ENCODE measurements at regions not wholly inside any gene's neighbourhood (a gene's known extent, or its start where the extent isn't known, plus 50 kb on each side); places are given as distances from the start of the nearest gene placed in this dataset.

GRCh38 chr3:184479426-184480126, 82.0 kb upstream of the EPHB3 start:
- Histone ChIP-seq H3K79me2 (no peaks in the 10 kb centered on the region), H3K27ac (no peak overlapping the region), H2AFZ (no peak overlapping the region), H3K4me2 (ENCODE audit: low read length) (no peak overlapping the region), H3K4me3 (ENCODE audit: low read depth, low read length) (no peak overlapping the region), H3K36me3 (ENCODE audit: control insufficient read depth, insufficient read depth, low read length) (no peaks in the 10 kb centered on the region), H3K9ac (no peak overlapping the region), H3K9me3 (ENCODE audit: control insufficient read depth, low read length) (no peaks in the 10 kb centered on the region), H3K27me3 (ENCODE audit: control insufficient read depth, insufficient read depth, low read length) (no peaks in the 10 kb centered on the region), H3K4me1 (no peaks in the 10 kb centered on the region)
- TF ChIP-seq CTCF (IDR thresholded peaks at IDR 0.05): no peak

GRCh38 chr3:184480831-184481230, 80.8 kb upstream of the EPHB3 start:
- Histone ChIP-seq H3K4me2 (ENCODE audit: low read length) (no peak overlapping the region), H2AFZ (no peak overlapping the region), H3K4me1 (no peaks in the 10 kb centered on the region), H3K9ac (no peak overlapping the region), H3K27ac (no peak overlapping the region), H3K79me2 (no peaks in the 10 kb centered on the region), H3K4me3 (ENCODE audit: low read depth, low read length) (no peak overlapping the region), H3K9me3 (ENCODE audit: control insufficient read depth, low read length) (no peaks in the 10 kb centered on the region), H3K27me3 (ENCODE audit: control insufficient read depth, insufficient read depth, low read length) (no peaks in the 10 kb centered on the region), H3K36me3 (ENCODE audit: control insufficient read depth, insufficient read depth, low read length) (no peaks in the 10 kb centered on the region)
- no peak for TF ChIP-seq CTCF (IDR thresholded peaks at IDR 0.05)

- Histone ChIP-seq H3K4me3 (ENCODE audit: low read depth, low read length) (no peak overlapping the region), H3K4me1 (no peaks in the 10 kb centered on the region), H3K27ac (no peak overlapping the region), H3K27me3 (ENCODE audit: control insufficient read depth, insufficient read depth, low read length) (no peaks in the 10 kb centered on the region), H3K9me3 (ENCODE audit: control insufficient read depth, low read length) (no peaks in the 10 kb centered on the region), H3K9ac (no peak overlapping the region), H2AFZ (no peak overlapping the region), H3K36me3 (ENCODE audit: control insufficient read depth, insufficient read depth, low read length) (no peaks in the 10 kb centered on the region), H3K79me2 (no peaks in the 10 kb centered on the region), H3K4me2 (ENCODE audit: low read length) (no peak overlapping the region)
- no peak for TF ChIP-seq CTCF (IDR thresholded peaks at IDR 0.05)
Measured at GRCh38 chr3:184481984-184482671, 79.5 kb upstream of the EPHB3 start.

GRCh38 chr3:184485241-184485640, 76.3 kb upstream of the EPHB3 start:
- Histone ChIP-seq H3K27me3 (ENCODE audit: control insufficient read depth, insufficient read depth, low read length) (no peaks in the 10 kb centered on the region), H3K4me3 (ENCODE audit: low read depth, low read length) (no peak overlapping the region), H3K4me2 (ENCODE audit: low read length) (no peak overlapping the region), H3K27ac (no peak overlapping the region), H3K9me3 (ENCODE audit: control insufficient read depth, low read length) (no peaks in the 10 kb centered on the region), H3K9ac (no peak overlapping the region), H3K36me3 (ENCODE audit: control insufficient read depth, insufficient read depth, low read length) (no peaks in the 10 kb centered on the region), H2AFZ (no peak overlapping the region), H3K79me2 (no peaks in the 10 kb centered on the region), H3K4me1 (no peaks in the 10 kb centered on the region)
- no peak for TF ChIP-seq CTCF (IDR thresholded peaks at IDR 0.05)

- Histone ChIP-seq H3K4me2 (ENCODE audit: low read length) (no peak overlapping the region), H3K27ac (no peak overlapping the region), H3K27me3 (ENCODE audit: control insufficient read depth, insufficient read depth, low read length) (no peaks in the 10 kb centered on the region), H3K4me1 (no peaks in the 10 kb centered on the region), H3K36me3 (ENCODE audit: control insufficient read depth, insufficient read depth, low read length) (no peaks in the 10 kb centered on the region), H3K9ac (no peak overlapping the region), H2AFZ (no peak overlapping the region), H3K4me3 (ENCODE audit: low read depth, low read length) (no peak overlapping the region), H3K9me3 (ENCODE audit: control insufficient read depth, low read length) (no peaks in the 10 kb centered on the region), H3K79me2 (no peaks in the 10 kb centered on the region)
- TF ChIP-seq CTCF (IDR thresholded peaks at IDR 0.05): no peak
Measured at GRCh38 chr3:184485906-184486305, 75.7 kb upstream of the EPHB3 start.

All from parathyroid adenoma (tissue), 2 donors.